ENCODE measurements at regions not wholly inside any gene's neighbourhood (a gene's known extent, or its start where the extent isn't known, plus 50 kb on each side); places are given as distances from the start of the nearest gene placed in this dataset.

DNA sequence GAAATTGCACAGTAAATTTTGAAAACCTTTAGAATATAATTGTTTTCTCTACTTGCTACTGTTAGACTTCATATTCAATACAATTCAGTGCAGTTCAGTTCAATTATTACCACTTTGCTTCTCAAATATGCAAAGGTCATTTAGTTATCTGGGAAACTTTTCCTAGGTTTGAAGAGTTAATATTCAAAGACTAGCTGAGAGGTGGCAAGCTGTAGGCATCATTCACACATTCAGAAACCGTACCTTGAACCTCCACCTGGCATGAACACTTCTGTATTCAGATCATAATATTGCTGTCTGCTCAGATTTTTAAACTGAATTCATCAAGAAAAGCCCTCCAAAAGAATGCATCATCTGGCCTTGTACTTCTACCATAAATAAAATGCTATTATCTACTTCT, 162.1 kb upstream of the PCSK5 start:
- TF ChIP-seq TP53 (CRISPR knock-in tag; IDR thresholded peaks at IDR 0.05), result no peak
- Histone ChIP-seq H3K4me2 (no peak overlapping the region), H3K4me3 (no peak overlapping the region), H3K9me3 (no peaks in the 10 kb centered on the region), H3K27ac (no peak overlapping the region), H3K4me1 (no peaks in the 10 kb centered on the region)
- DNase-seq (ENCODE audit: low read depth in 1 of 2, low spot score in 1 of 2), result no peak
- FAIRE-seq, result no peak
- ChIA-PET POLR2A (no interaction called here), CTCF (no interaction called here)
- 0% methylated on average over 1 of the region's 1 CpG for WGBS (ENCODE audit: missing lambda C conversion rate)
- ATAC-seq, result no peak

- ChIA-PET CTCF (no interaction called here), POLR2A (no interaction called here)
- H3K4me2 ChIP-seq, result no peak overlapping the region
- no peaks in the 10 kb centered on the region for H3K4me1 ChIP-seq
- no peak overlapping the region for H3K4me3 ChIP-seq
- ATAC-seq (no peak), FAIRE-seq (no peak), DNase-seq (ENCODE audit: low read depth in 1 of 2, low spot score in 1 of 2) (no peak)
- TF ChIP-seq CBX2 (IDR thresholded peaks at IDR 0.05; ENCODE audit: borderline replicate concordance, low read depth) (no peak), BCL3 (IDR thresholded peaks at IDR 0.05) (no peak), MAZ (IDR thresholded peaks at IDR 0.05; ENCODE audit: borderline replicate concordance, low read depth, low read length) (no peak), MAFK (IDR thresholded peaks at IDR 0.05; ENCODE audit: partially characterized antibody) (no peak), RNF2 (IDR thresholded peaks at IDR 0.05; ENCODE audit: borderline replicate concordance, low read depth) (no peak), CBX8 (IDR thresholded peaks at IDR 0.05) (no peak), KDM5A (IDR thresholded peaks at IDR 0.05) (no peak), HOXB13 (CRISPR knock-in tag; IDR thresholded peaks at IDR 0.05; ENCODE audit: low read depth) (no peak)
- no peak overlapping the region for H3K27ac ChIP-seq
- H3K9me3 ChIP-seq, result no peaks in the 10 kb centered on the region
- WGBS (ENCODE audit: missing lambda C conversion rate), result 0% methylated on average over 3 of the region's 3 CpGs
These were observed 155.7 kb upstream of the PCSK5 start for GRCh38 chr9:75734802-75735201.

DNA sequence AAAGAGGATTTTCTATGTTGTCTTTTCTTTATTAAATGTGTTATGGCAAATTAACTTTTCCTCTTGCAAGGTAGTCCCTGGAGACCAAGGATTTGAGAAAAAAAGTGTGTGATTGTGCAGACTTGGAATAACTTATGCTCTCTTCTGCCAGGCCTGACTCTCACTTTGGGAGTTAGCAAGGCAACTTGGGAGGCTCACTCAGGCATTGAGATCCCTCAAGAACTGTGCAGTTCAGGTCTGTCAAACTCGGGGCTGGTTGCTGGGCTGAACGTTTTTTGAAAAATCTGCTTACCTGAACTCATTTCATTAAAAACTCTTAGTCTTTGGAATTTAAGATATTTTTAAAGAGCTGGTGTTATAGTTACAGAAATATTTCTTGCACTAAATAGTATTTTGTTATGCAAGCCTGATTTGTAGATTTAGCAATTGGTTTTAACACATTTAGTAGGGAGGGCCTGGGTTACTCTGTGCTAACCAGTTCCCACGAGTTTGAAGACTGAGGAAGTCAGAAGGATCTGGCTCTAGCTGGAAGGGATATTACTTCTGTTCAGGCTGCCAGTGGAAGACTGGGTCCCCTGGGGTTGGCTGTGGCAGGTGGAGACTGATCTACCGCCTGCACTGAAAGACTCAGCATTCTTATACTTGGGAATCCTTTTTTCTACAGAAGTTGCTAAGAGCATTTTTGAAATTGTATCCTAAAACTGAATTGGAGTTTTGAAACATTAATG, 150.4 kb upstream of the PCSK5 start:
- FAIRE-seq (no peak), DNase-seq (ENCODE audit: low read depth in 1 of 2, low spot score in 1 of 2) (no peak), ATAC-seq (no peak)
- TF ChIP-seq E2F6 (IDR thresholded peaks at IDR 0.05; ENCODE audit: borderline replicate concordance, low read depth), result no peak
- TF ChIP-seq TP53 (CRISPR knock-in tag; IDR thresholded peaks at IDR 0.05), result no peak
- no peak for TF ChIP-seq KDM1A (IDR thresholded peaks at IDR 0.05; ENCODE audit: low read depth)
- no peak for TF ChIP-seq CHD2 (IDR thresholded peaks at IDR 0.05; ENCODE audit: low read length, partially characterized antibody)
- ChIA-PET CTCF (no interaction called here), POLR2A (no interaction called here)
- Histone ChIP-seq H3K4me3 (no peak overlapping the region), H3K9me3 (no peaks in the 10 kb centered on the region), H3K4me1 (no peaks in the 10 kb centered on the region), H3K4me2 (no peak overlapping the region), H3K27ac (no peak overlapping the region)
- WGBS (ENCODE audit: missing lambda C conversion rate), result 0% methylated on average over 4 of the region's 4 CpGs

GRCh38 chr9:75743855-75744254, 146.6 kb upstream of the PCSK5 start:
- TF ChIP-seq CHD2 (IDR thresholded peaks at IDR 0.05; ENCODE audit: low read length, partially characterized antibody) (no peak), HMGXB4 (CRISPR knock-in tag; IDR thresholded peaks at IDR 0.05; ENCODE audit: borderline replicate concordance) (no peak), ZFP36 (IDR thresholded peaks at IDR 0.05; ENCODE audit: borderline replicate concordance, partially characterized antibody) (no peak), MAX (IDR thresholded peaks at IDR 0.05) (no peak), EHMT2 (IDR thresholded peaks at IDR 0.05; ENCODE audit: low read depth) (no peak), FOXS1 (CRISPR knock-in tag; IDR thresholded peaks at IDR 0.05) (no peak), SMC3 (IDR thresholded peaks at IDR 0.05) (no peak), HOXB5 (CRISPR knock-in tag; IDR thresholded peaks at IDR 0.05) (no peak), RFX5 (IDR thresholded peaks at IDR 0.05) (no peak), GATA3 (IDR thresholded peaks at IDR 0.05; ENCODE audit: borderline replicate concordance) (no peak), RNF2 (IDR thresholded peaks at IDR 0.05; ENCODE audit: borderline replicate concordance, low read depth) (no peak), MYC (IDR thresholded peaks at IDR 0.05; ENCODE audit: borderline replicate concordance, low read length) (no peak), CHD4 (IDR thresholded peaks at IDR 0.05; ENCODE audit: borderline replicate concordance) (no peak), NPAS2 (CRISPR knock-in tag; IDR thresholded peaks at IDR 0.05; ENCODE audit: borderline replicate concordance) (no peak)
- TF ChIP-seq, protein P1, sequence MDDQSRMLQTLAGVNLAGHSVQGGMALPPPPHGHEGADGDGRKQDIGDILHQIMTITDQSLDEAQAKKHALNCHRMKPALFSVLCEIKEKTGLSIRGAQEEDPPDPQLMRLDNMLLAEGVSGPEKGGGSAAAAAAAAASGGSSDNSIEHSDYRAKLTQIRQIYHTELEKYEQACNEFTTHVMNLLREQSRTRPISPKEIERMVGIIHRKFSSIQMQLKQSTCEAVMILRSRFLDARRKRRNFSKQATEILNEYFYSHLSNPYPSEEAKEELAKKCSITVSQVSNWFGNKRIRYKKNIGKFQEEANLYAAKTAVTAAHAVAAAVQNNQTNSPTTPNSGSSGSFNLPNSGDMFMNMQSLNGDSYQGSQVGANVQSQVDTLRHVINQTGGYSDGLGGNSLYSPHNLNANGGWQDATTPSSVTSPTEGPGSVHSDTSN (IDR thresholded peaks at IDR 0.05), result no peak
- FAIRE-seq (no peak), ATAC-seq (no peak), DNase-seq (ENCODE audit: low read depth in 1 of 2, low spot score in 1 of 2) (no peak)
- Histone ChIP-seq H3K4me3 (no peak overlapping the region), H3K4me1 (no peaks in the 10 kb centered on the region), H3K4me2 (no peak overlapping the region), H3K9me3 (no peaks in the 10 kb centered on the region), H3K27ac (no peak overlapping the region)
- WGBS (ENCODE audit: missing lambda C conversion rate), result 3% methylated on average over 1 of the region's 1 CpG
- CTCF ChIA-PET, result no interaction called here
- POLR2A ChIA-PET, result no interaction called here
